H1 (cell line): ENCODE measurements at regions not wholly inside any gene's neighbourhood (a gene's known extent, or its start where the extent isn't known, plus 50 kb on each side); places are given as distances from the start of the nearest gene placed in this dataset.

Experiments
- CTCF ChIA-PET: fragments of 300-600 bp; sonication (Branson Sonifier 250); formaldehyde crosslinking; loops from one replicate; lab custom pipeline; 2021; ENCODE audit not compliant: partially characterized antibody; lab: Charles Lee
- POLR2A ChIA-PET: fragments of 300-600 bp; sonication (Branson Sonifier 250); formaldehyde crosslinking; loops from one replicate; lab custom pipeline; 2021; ENCODE audit warnings: inconsistent platforms; ENCODE audit not compliant: partially characterized antibody; lab: Charles Lee
- DNase-seq, 2 experiments: peaks; one replicate each; pipeline versions ENCODE4 v3.0.0 to v3.0.0-alpha.2; 2010 to 2022; ENCODE audit warnings: low spot score in 2 of 2, low read depth in 1 of 2, mixed read lengths in 1 of 2
- FAIRE-seq: peaks from 2 replicates; lab custom pipeline; 2011; peaks lifted over from hg19 to GRCh38; lab: Jason Lieb, UNC
- H2AFZ ChIP-seq: 2 replicates; pipeline ENCODE4 v1.8.1; 2012; ENCODE audit warnings: low read length, inconsistent platforms
- H2AK5ac ChIP-seq: 2 replicates; pipeline ENCODE4 v1.6.1; 2013; ENCODE audit warnings: low read depth, low read length
- H2BK120ac ChIP-seq: replicated peaks from 2 replicates; pipeline ENCODE3; 2013; ENCODE audit warnings: low read depth, low read length, inconsistent platforms
- H2BK12ac ChIP-seq: 2 replicates; pipeline ENCODE4 v1.6.1; 2013; ENCODE audit warnings: low read depth, low read length
- H2BK15ac ChIP-seq: 2 replicates; pipeline ENCODE4 v1.6.1; 2013; ENCODE audit warnings: low read length
- H2BK20ac ChIP-seq: 2 replicates; pipeline ENCODE4 v1.6.1; 2013; ENCODE audit warnings: low read length
- H2BK5ac ChIP-seq: 2 replicates; pipeline ENCODE4 v1.6.1; 2013; ENCODE audit warnings: low read depth, low read length
- H3K14ac ChIP-seq: 2 replicates; pipeline ENCODE4 v1.6.1; 2013; ENCODE audit warnings: inconsistent platforms; ENCODE audit not compliant: insufficient read length
- H3K18ac ChIP-seq: 2 replicates; pipeline ENCODE4 v1.6.1; 2013; ENCODE audit warnings: low read length; ENCODE audit errors: extremely low read depth
- H3K23ac ChIP-seq: 2 replicates; pipeline ENCODE4 v1.6.1; 2013; ENCODE audit warnings: inconsistent platforms; ENCODE audit not compliant: insufficient read length
- H3K23me2 ChIP-seq: 2 replicates; pipeline ENCODE4 v1.6.1; 2013; ENCODE audit warnings: low read depth, low read length
- H3K27ac ChIP-seq: 2 replicates; pipeline ENCODE4 v1.6.1; 2011; ENCODE audit warnings: low read depth, low read length, inconsistent platforms
- H3K27me3 ChIP-seq, 4 experiments: replicated peaks in 1 of 4; 1 replicate in 1 of 4; 2 replicates in 3 of 4; pipeline versions ENCODE4 v1.6.1 to v1.8.1; 2011 to 2013; ENCODE audit warnings: low read length in 3 of 4, mild to moderate bottlenecking in 3 of 4, inconsistent platforms in 2 of 4, mixed read lengths in 2 of 4, moderate library complexity in 1 of 4; ENCODE audit not compliant: control insufficient read depth in 3 of 4, insufficient read depth in 3 of 4; ENCODE audit errors: extremely low read depth in 1 of 4
- H3K36me3 ChIP-seq, 4 experiments: 2 replicates each; pipeline versions ENCODE4 v1.6.1 to v1.8.1; 2011 to 2013; ENCODE audit warnings: mild to moderate bottlenecking in 4 of 4, low read length in 3 of 4, moderate library complexity in 2 of 4, control low read depth in 1 of 4, inconsistent platforms in 1 of 4; ENCODE audit not compliant: insufficient read depth in 4 of 4, control insufficient read depth in 2 of 4
- H3K4ac ChIP-seq: replicated peaks from 2 replicates; pipeline ENCODE3; 2013; ENCODE audit warnings: low read length, low read depth, mixed read lengths, inconsistent platforms; ENCODE audit not compliant: insufficient read length
- H3K4me1 ChIP-seq, 4 experiments: replicated peaks in 1 of 4; 1 replicate in 1 of 4; 2 replicates in 3 of 4; pipeline versions ENCODE4 v1.6.1 to v1.8.1; 2011 to 2013; ENCODE audit warnings: low read length in 3 of 4, inconsistent platforms in 2 of 4, mixed read lengths in 1 of 4; ENCODE audit not compliant: insufficient read depth in 4 of 4, control insufficient read depth in 3 of 4
- H3K4me2 ChIP-seq, 2 experiments: 2 replicates each; pipeline versions ENCODE4 v1.6.1 to v1.8.1; 2011 to 2013; ENCODE audit warnings: low read depth in 2 of 2, low read length in 2 of 2, control low read depth in 1 of 2, inconsistent platforms in 1 of 2, mild to moderate bottlenecking in 1 of 2; ENCODE audit not compliant: insufficient read depth in 1 of 2
- H3K4me3 ChIP-seq, 4 experiments: fragments of 200-600, 300-600 bp in 1 of 4; sonication (generic), shearing (Covaris generic), sonication (Bioruptor Twin) in 1 of 4; 2 replicates each; pipeline versions ENCODE4 v1.5.1 to v1.8.1; 2011 to 2016; ENCODE audit warnings: low read length in 4 of 4, low read depth in 3 of 4, control low read depth in 2 of 4, inconsistent platforms in 2 of 4, mild to moderate bottlenecking in 2 of 4, mixed read lengths in 1 of 4, moderate library complexity in 1 of 4; ENCODE audit not compliant: insufficient read depth in 2 of 4; ENCODE audit errors: extremely low read depth in 1 of 4
- H3K56ac ChIP-seq: replicated peaks from 2 replicates; pipeline ENCODE3; 2013; ENCODE audit warnings: low read depth, mild to moderate bottlenecking, mixed read lengths, low read length, inconsistent platforms; ENCODE audit not compliant: insufficient read length
- H3K79me1 ChIP-seq: 2 replicates; pipeline ENCODE4 v1.6.1; 2013; ENCODE audit warnings: low read depth, low read length, control low read depth
- H3K79me2 ChIP-seq, 2 experiments: 2 replicates each; pipeline versions ENCODE4 v1.6.1 to v1.8.1; 2012 to 2013; ENCODE audit warnings: low read length in 2 of 2, mild to moderate bottlenecking in 2 of 2, inconsistent platforms in 1 of 2; ENCODE audit not compliant: insufficient read depth in 2 of 2, control insufficient read depth in 1 of 2
- H3K9ac ChIP-seq, 4 experiments: replicated peaks in 1 of 4; 1 replicate in 1 of 4; 2 replicates in 3 of 4; pipeline versions ENCODE4 v1.6.1 to v1.8.1; 2011 to 2013; ENCODE audit warnings: low read depth in 3 of 4, low read length in 3 of 4, control low read depth in 2 of 4, mild to moderate bottlenecking in 2 of 4, moderate library complexity in 2 of 4, inconsistent platforms in 1 of 4; ENCODE audit errors: extremely low read depth in 1 of 4
- H3K9me3 ChIP-seq, 2 experiments: 2 replicates each; pipeline versions ENCODE4 v1.6.1 to v1.8.1; 2012 to 2013; ENCODE audit warnings: mild to moderate bottlenecking in 2 of 2, moderate library complexity in 2 of 2, control low read depth in 1 of 2, inconsistent platforms in 1 of 2, low read depth in 1 of 2, low read length in 1 of 2, mixed read lengths in 1 of 2; ENCODE audit not compliant: insufficient read depth in 2 of 2
- H4K20me1 ChIP-seq, 2 experiments: replicated peaks in 1 of 2; 2 replicates each; pipeline versions ENCODE3 to v1.8.1; 2011 to 2013; ENCODE audit warnings: inconsistent platforms in 2 of 2, low read length in 2 of 2, mild to moderate bottlenecking in 1 of 2; ENCODE audit not compliant: insufficient read depth in 2 of 2, control insufficient read depth in 1 of 2
- H4K5ac ChIP-seq: 2 replicates; pipeline ENCODE4 v1.6.1; 2013; ENCODE audit warnings: low read length, low read depth, mixed read lengths, inconsistent platforms; ENCODE audit not compliant: insufficient read length
- H4K8ac ChIP-seq: 2 replicates; pipeline ENCODE4 v1.8.0; 2013; ENCODE audit warnings: mild to moderate bottlenecking, moderate library complexity, low read length, inconsistent platforms; ENCODE audit not compliant: insufficient read depth; ENCODE audit errors: extremely low read depth
- H4K91ac ChIP-seq: replicated peaks from 2 replicates; pipeline ENCODE3; 2013; ENCODE audit warnings: low read length, mixed read lengths, inconsistent platforms; ENCODE audit not compliant: insufficient read length
- CEBPB ChIP-seq: IDR thresholded peaks from 2 replicates; pipeline ENCODE4 v1.6.1; 2012; ENCODE audit warnings: low read depth, low read length
- CTBP2 ChIP-seq: IDR thresholded peaks from 2 replicates; pipeline ENCODE4 v1.7.0; 2011; ENCODE audit warnings: borderline replicate concordance, mild to moderate bottlenecking, moderate library complexity, mixed read lengths, low read length; ENCODE audit not compliant: insufficient read depth, insufficient read length
- E2F6 ChIP-seq: IDR thresholded peaks from 2 replicates; pipeline ENCODE4 v1.6.1; 2012; ENCODE audit warnings: inconsistent platforms
- EGR1 ChIP-seq: IDR thresholded peaks from 2 replicates; pipeline ENCODE4 v1.6.1; 2011; ENCODE audit warnings: low read depth, low read length, borderline replicate concordance
- NANOG ChIP-seq: IDR thresholded peaks from 2 replicates; pipeline ENCODE4 v1.6.1; 2011; ENCODE audit warnings: low read length, low read depth, mild to moderate bottlenecking, inconsistent platforms; ENCODE audit not compliant: insufficient read depth, poor library complexity, severe bottlenecking
- PHF8 ChIP-seq: fragments of 200-600 bp; sonication (generic); conservative IDR thresholded peaks from 2 replicates; pipeline ENCODE4 v1.7.1; 2012; ENCODE audit warnings: low read depth, mild to moderate bottlenecking, inconsistent platforms, low read length, moderate library complexity
- TBP ChIP-seq: IDR thresholded peaks from 2 replicates; pipeline ENCODE4 v1.6.1; 2011; ENCODE audit warnings: low read depth, low read length, improper control_type of control experiment
- WGBS, 2 experiments: shearing (Covaris generic) in 1 of 2; methylation state at CpG; one replicate each; pipeline versions ENCODE4 v1.1.6 to v1.1.7; 2013 to 2015; ENCODE audit warnings: low lambda C conversion rate in 2 of 2, mixed read lengths in 2 of 2, inconsistent platforms in 1 of 2, low coverage in 1 of 2, missing lambda C conversion rate in 1 of 2; ENCODE audit not compliant: insufficient replicate concordance in 2 of 2, insufficient coverage in 1 of 2, insufficient read length in 1 of 2; ENCODE audit errors: extremely low coverage in 1 of 2, missing lambda C conversion rate in 1 of 2; 5-methylcytosine and 5-hydroxymethylcytosine counted together

- H3K4me1 ChIP-seq: peaks cover 0 to 9% (median 2%) of the 10 kb centered on the region in 4 experiments; a peak in 3 of 7 replicates
- no peak overlapping the region for H3K4me3 ChIP-seq
- H3K23me2 ChIP-seq: no peaks in the 10 kb centered on the region
- H2BK120ac ChIP-seq: no peak overlapping the region
- H3K14ac ChIP-seq: no peak overlapping the region
- H3K27me3 ChIP-seq: no peaks in the 10 kb centered on the region; a peak in 1 of 7 replicates
- no peak overlapping the region for H2AFZ ChIP-seq
- no peak overlapping the region for H2BK15ac ChIP-seq
- no peak overlapping the region for H3K56ac ChIP-seq
- TF ChIP-seq TBP (no peak), NANOG (no peak), PHF8 (no peak), CEBPB (no peak), E2F6 (no peak), CTBP2 (no peak), EGR1 (no peak)
- H3K23ac ChIP-seq: no peak overlapping the region
- H3K79me2 ChIP-seq: no peaks in the 10 kb centered on the region
- no peak overlapping the region for H3K4ac ChIP-seq
- no peak overlapping the region for H4K91ac ChIP-seq
- H4K5ac ChIP-seq: no peak overlapping the region
- H4K8ac ChIP-seq: no peak overlapping the region
- DNase-seq (no peak), FAIRE-seq (no peak)
- CTCF ChIA-PET: no interaction called here
- H2BK12ac ChIP-seq: no peak overlapping the region
- no peak overlapping the region for H2AK5ac ChIP-seq
- WGBS, 2 experiments: 95% methylated on average over 2 of the region's 2 CpGs; no CpG with 5 or more reads in 1 of the 2 experiments
- H2BK5ac ChIP-seq: no peak overlapping the region
- POLR2A ChIA-PET: no interaction called here
- H2BK20ac ChIP-seq: no peak overlapping the region
- H3K27ac ChIP-seq: no peak overlapping the region
- no peaks in the 10 kb centered on the region for H3K9me3 ChIP-seq
- H3K4me2 ChIP-seq: no peak overlapping the region
- H3K36me3 ChIP-seq: no peaks in the 10 kb centered on the region
- no peaks in the 10 kb centered on the region for H3K79me1 ChIP-seq
- no peak overlapping the region for H3K18ac ChIP-seq
- H4K20me1 ChIP-seq: no peaks in the 10 kb centered on the region
- no peak overlapping the region for H3K9ac ChIP-seq
Measured at GRCh38 chrX:46250151-46250550, 295.1 kb downstream of the ZNF674 start.
